ENCODE measurements at regions not wholly inside any gene's neighbourhood (a gene's known extent, or its start where the extent isn't known, plus 50 kb on each side); places are given as distances from the start of the nearest gene placed in this dataset.

- TF ChIP-seq, protein P1, sequence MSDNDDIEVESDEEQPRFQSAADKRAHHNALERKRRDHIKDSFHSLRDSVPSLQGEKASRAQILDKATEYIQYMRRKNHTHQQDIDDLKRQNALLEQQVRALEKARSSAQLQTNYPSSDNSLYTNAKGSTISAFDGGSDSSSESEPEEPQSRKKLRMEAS (IDR thresholded peaks at IDR 0.05) = no peak
- no peak for TF ChIP-seq RAD21 (conservative IDR thresholded peaks at IDR 0.05 in 1 of 2, IDR thresholded peaks at IDR 0.05 in 1 of 2)
- no peak for TF ChIP-seq CEBPB (IDR thresholded peaks at IDR 0.05)
- TF ChIP-seq, protein P2, sequence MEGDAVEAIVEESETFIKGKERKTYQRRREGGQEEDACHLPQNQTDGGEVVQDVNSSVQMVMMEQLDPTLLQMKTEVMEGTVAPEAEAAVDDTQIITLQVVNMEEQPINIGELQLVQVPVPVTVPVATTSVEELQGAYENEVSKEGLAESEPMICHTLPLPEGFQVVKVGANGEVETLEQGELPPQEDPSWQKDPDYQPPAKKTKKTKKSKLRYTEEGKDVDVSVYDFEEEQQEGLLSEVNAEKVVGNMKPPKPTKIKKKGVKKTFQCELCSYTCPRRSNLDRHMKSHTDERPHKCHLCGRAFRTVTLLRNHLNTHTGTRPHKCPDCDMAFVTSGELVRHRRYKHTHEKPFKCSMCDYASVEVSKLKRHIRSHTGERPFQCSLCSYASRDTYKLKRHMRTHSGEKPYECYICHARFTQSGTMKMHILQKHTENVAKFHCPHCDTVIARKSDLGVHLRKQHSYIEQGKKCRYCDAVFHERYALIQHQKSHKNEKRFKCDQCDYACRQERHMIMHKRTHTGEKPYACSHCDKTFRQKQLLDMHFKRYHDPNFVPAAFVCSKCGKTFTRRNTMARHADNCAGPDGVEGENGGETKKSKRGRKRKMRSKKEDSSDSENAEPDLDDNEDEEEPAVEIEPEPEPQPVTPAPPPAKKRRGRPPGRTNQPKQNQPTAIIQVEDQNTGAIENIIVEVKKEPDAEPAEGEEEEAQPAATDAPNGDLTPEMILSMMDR (IDR thresholded peaks at IDR 0.05) = no peak
- no peak for TF ChIP-seq RNF2 (IDR thresholded peaks at IDR 0.05; ENCODE audit: borderline replicate concordance, low read depth)
- no peak for TF ChIP-seq ESRRA (IDR thresholded peaks at IDR 0.05; ENCODE audit: borderline replicate concordance, low read length)
- TF ChIP-seq NPAS2 (CRISPR knock-in tag; IDR thresholded peaks at IDR 0.05; ENCODE audit: borderline replicate concordance) = no peak
- TF ChIP-seq PHF8 (IDR thresholded peaks at IDR 0.05; ENCODE audit: borderline replicate concordance, low read depth) = no peak
- TF ChIP-seq CHD2 (IDR thresholded peaks at IDR 0.05; ENCODE audit: low read length, partially characterized antibody) = no peak
- no peak for TF ChIP-seq POLR2A (IDR thresholded peaks at IDR 0.05; ENCODE audit: low read length)
- no peak for TF ChIP-seq BHLHE40 (IDR thresholded peaks at IDR 0.05; ENCODE audit: low read depth, low read length)
- TF ChIP-seq PBX3 (IDR thresholded peaks at IDR 0.05) = no peak
- TF ChIP-seq EP300 (IDR thresholded peaks at IDR 0.05) = no peak
Observed at GRCh38 chr2:5449867-5450266, 242.3 kb upstream of the SOX11 start.
